Aorta (tissue), 5 donors: ENCODE measurements at regions not wholly inside any gene's neighbourhood (a gene's known extent, or its start where the extent isn't known, plus 50 kb on each side); places are given as distances from the start of the nearest gene placed in this dataset.

Source experiments
- ATAC-seq: fragments of 200-7000 bp; cut with Tn5 transposase; one replicate; pipeline ENCODE4 v1.9.1; 2022; ENCODE audit warnings: moderate library complexity; ENCODE audit not compliant: low FRiP score
- DNase-seq, 2 donors: peaks; one replicate each; pipeline ENCODE4 v3.0.0-alpha.2; 2020
- H3K27ac ChIP-seq, 2 donors: one replicate each; pipeline ENCODE4 v1.5.1; 2013; ENCODE audit warnings: low read length in 2 of 2, mild to moderate bottlenecking in 2 of 2, moderate library complexity in 2 of 2, control low read depth in 1 of 2, inconsistent platforms in 1 of 2, low read depth in 1 of 2
- H3K27me3 ChIP-seq, 2 donors: one replicate each; pipeline ENCODE4 v1.6.1; 2013; ENCODE audit warnings: control low read depth in 1 of 2, low read length in 1 of 2, mild to moderate bottlenecking in 1 of 2, moderate library complexity in 1 of 2; ENCODE audit not compliant: insufficient read depth in 2 of 2, control insufficient read depth in 1 of 2
- H3K36me3 ChIP-seq, 2 donors: one replicate each; pipeline ENCODE4 v1.6.1; 2013; ENCODE audit warnings: control low read depth in 1 of 2, low read length in 1 of 2, mild to moderate bottlenecking in 1 of 2; ENCODE audit not compliant: insufficient read depth in 2 of 2, control insufficient read depth in 1 of 2
- H3K4me1 ChIP-seq, 2 donors: one replicate each; pipeline ENCODE4 v1.6.1; 2013; ENCODE audit warnings: low read length in 2 of 2, control low read depth in 1 of 2, mild to moderate bottlenecking in 1 of 2, moderate library complexity in 1 of 2; ENCODE audit not compliant: insufficient read depth in 2 of 2, control insufficient read depth in 1 of 2
- H3K4me3 ChIP-seq, 2 donors: one replicate each; pipeline ENCODE4 v1.5.1; 2013; ENCODE audit warnings: low read length in 2 of 2, control low read depth in 1 of 2, mild to moderate bottlenecking in 1 of 2
- H3K9me3 ChIP-seq: one replicate; pipeline ENCODE4 v1.6.1; 2013; ENCODE audit warnings: mild to moderate bottlenecking, low read length; ENCODE audit not compliant: control insufficient read depth
- WGBS, 2 donors: extraction: QIAGEN DNeasy Blood & Tissue Kit; methylation state at CpG; one replicate each; pipeline ENCODE4 v1.1.7; 2013; 5-methylcytosine and 5-hydroxymethylcytosine counted together
- intact Hi-C, 2 donors: fragments of 100-400 bp; cut with DNase I; formaldehyde crosslinking; loops; one replicate each; pipeline versions ENCODE4 v1.14.2 to v1.15.0; 2022
- donor health status: healthy with polysubstance abuse.
- donor health status: Bipolar disorder and iron deficiency.
- donor health status: DM: no; HTN: no; CAD: no.
- donor health status: DM: no; HTN: no; CAD: no.
- donor health status: DM: yes; HTN: yes; CAD: no.

GRCh38 chr9:7394002-7394774 is 405.4 kb downstream of the DMAC1 start:
- H3K27me3 ChIP-seq, result no peaks in the 10 kb centered on the region
- WGBS, 2 donors, result 87 to 89% methylated on average over 8 of the region's 8 CpGs
- H3K36me3 ChIP-seq, result no peaks in the 10 kb centered on the region
- H3K4me1 ChIP-seq, result no peaks in the 10 kb centered on the region
- H3K9me3 ChIP-seq, result peaks cover 1% of the 10 kb centered on the region
- intact Hi-C loops, result no loop called here
- no peak for DNase-seq
- H3K27ac ChIP-seq, result no peak overlapping the region
- no peak for ATAC-seq
- H3K4me3 ChIP-seq, result no peak overlapping the region

DNA sequence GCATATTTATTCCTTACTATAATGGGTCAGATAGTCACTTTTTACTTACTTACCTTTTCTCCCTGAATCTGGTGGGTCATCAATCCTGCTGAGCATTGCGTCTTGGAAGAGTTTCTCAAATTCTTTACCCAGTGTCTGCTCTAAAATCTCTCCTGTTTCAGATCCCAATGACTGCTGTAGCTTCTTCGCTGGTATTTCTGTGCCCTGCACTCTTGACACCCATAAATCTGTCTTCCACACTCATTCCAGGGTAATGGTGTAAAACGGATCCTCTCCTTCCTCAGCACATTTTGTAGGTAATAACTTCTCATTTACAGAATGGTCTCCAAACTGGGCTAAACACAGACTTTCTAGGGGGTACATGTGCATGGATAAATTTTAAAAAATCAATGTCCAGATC is 407.4 kb downstream of the DMAC1 start:
- no peak overlapping the region for H3K27ac ChIP-seq
- no peaks in the 10 kb centered on the region for H3K4me1 ChIP-seq
- intact Hi-C loops, result no loop called here
- peaks cover 1% of the 10 kb centered on the region for H3K9me3 ChIP-seq
- no peak for ATAC-seq
- no peak overlapping the region for H3K4me3 ChIP-seq
- H3K27me3 ChIP-seq, result no peaks in the 10 kb centered on the region
- WGBS, 2 donors, result 89 to 94% methylated on average over 3 of the region's 3 CpGs
- DNase-seq, result no peak
- no peaks in the 10 kb centered on the region for H3K36me3 ChIP-seq

DNA sequence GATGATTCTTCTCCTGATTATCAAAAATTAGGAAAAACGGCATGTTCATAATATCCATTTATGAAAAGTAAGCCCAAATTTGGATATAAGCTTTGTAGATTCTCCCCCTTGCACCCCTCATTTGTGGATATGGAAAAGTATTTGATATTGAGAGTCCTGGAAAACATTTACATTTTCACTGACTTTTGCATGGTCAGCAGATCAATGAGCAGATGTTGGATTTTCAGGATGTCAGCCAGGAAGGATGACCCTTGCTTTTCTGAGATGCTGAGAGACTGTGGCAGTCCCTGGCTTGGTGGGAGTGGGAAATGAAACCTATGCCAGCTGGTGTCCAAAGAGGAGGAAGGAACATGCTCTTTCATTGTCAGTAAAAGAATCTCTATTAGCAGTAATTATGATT is 410.8 kb downstream of the DMAC1 start:
- H3K27ac ChIP-seq, result no peak overlapping the region
- ATAC-seq, result no peak

GRCh38 chr9:7387840-7388239 is 411.7 kb downstream of the DMAC1 start:
- H3K4me1 ChIP-seq, result no peaks in the 10 kb centered on the region
- no peak overlapping the region for H3K27ac ChIP-seq
- H3K27me3 ChIP-seq, result peaks cover 0 to 1% of the 10 kb centered on the region in 2 donors
- H3K36me3 ChIP-seq, result no peaks in the 10 kb centered on the region
- intact Hi-C loops, result no loop called here
- no peaks in the 10 kb centered on the region for H3K9me3 ChIP-seq
- H3K4me3 ChIP-seq, result no peak overlapping the region
- ATAC-seq (no peak), DNase-seq (no peak)
- WGBS, 2 donors, result 33 to 60% methylated on average over 5 of the region's 5 CpGs

More for the DNA sequence above, 410.8 kb downstream of the DMAC1 start:
- H3K36me3 ChIP-seq, result no peaks in the 10 kb centered on the region
- no peaks in the 10 kb centered on the region for H3K27me3 ChIP-seq
- 96 to 97% methylated on average over 1 of the region's 1 CpG for WGBS, 2 donors
- H3K9me3 ChIP-seq, result no peaks in the 10 kb centered on the region
- intact Hi-C loops, result no loop called here
- DNase-seq, result no peak
- no peaks in the 10 kb centered on the region for H3K4me1 ChIP-seq
- no peak overlapping the region for H3K4me3 ChIP-seq

DNA sequence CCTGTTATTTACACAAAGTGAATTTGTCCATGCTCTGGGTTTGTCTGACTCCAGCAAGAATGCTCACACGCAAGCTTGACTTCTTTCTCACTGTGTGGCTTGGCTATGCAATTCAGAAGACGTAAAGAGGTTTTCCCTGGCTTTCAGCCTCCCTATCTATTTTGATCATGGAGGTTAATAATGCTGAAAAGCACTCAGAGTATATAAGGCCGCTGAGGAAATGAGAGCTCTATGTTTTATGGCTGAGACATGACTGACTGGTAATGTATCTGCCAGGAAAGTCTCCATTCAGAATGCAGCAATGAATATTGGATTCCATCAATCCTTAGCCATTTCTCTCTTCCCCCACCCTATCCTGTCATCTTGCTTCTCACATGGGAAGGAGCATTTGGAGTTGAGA is 417.3 kb downstream of the DMAC1 start:
- DNase-seq (no peak), ATAC-seq (no peak)
- Histone ChIP-seq H3K4me1 (no peaks in the 10 kb centered on the region), H3K27me3 (peaks cover 0 to 1% of the 10 kb centered on the region in 2 donors), H3K36me3 (no peaks in the 10 kb centered on the region), H3K9me3 (no peaks in the 10 kb centered on the region), H3K4me3 (no peak overlapping the region), H3K27ac (no peak overlapping the region)
- intact Hi-C loops, result no loop called here
- WGBS, 2 donors, result 79 to 85% methylated on average over 3 of the region's 3 CpGs

DNA sequence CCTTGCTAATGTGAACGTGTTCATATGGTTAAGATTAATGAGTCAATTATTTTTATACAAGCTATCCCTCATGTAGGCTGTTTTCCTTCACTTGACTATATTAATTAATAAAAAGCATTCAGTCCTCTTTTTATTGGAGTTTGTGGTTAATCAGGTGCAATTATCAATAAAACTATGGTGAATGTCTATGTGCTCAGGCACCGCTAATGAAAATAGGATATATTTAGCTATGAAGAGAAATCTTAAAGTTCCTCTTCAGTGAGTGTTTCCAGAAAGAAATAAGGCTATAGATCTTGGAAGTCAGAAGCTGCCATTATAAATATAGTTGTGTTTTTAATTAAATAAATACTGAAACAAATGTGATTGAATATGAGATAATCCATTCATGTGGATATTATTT is 422.1 kb downstream of the DMAC1 start:
- DNase-seq (no peak), ATAC-seq (no peak)
- Histone ChIP-seq H3K27ac (no peak overlapping the region), H3K9me3 (peaks cover 2% of the 10 kb centered on the region), H3K36me3 (no peaks in the 10 kb centered on the region), H3K4me1 (no peaks in the 10 kb centered on the region), H3K27me3 (no peaks in the 10 kb centered on the region), H3K4me3 (no peak overlapping the region)
- 70 to 81% methylated on average over 2 of the region's 2 CpGs for WGBS, 2 donors
- intact Hi-C loops, result no loop called here

DNA sequence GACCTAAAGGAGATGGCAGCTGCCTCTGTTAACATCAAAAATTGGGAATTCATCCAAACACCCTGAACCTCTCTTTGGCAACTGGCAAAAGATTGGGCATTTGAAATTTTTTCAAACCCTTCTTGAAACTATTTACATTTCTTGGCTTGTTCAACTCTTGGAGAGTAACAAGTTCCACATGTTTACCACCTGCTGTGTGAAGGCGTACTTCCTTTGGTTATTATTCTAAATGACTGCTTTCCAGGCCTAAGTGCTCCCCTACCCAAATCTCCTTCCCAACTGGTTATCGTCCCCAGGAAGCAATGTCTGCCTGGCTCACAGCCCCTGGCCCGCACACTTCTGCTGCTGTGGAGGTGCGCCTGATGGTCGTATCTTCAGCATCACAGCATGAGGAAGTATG is 422.7 kb downstream of the DMAC1 start:
- Histone ChIP-seq H3K36me3 (no peaks in the 10 kb centered on the region), H3K4me1 (no peaks in the 10 kb centered on the region), H3K27me3 (no peaks in the 10 kb centered on the region), H3K4me3 (no peak overlapping the region), H3K9me3 (peaks cover 2% of the 10 kb centered on the region), H3K27ac (no peak overlapping the region)
- intact Hi-C loops, result no loop called here
- WGBS, 2 donors, result 87 to 89% methylated on average over 5 of the region's 5 CpGs
- ATAC-seq, result no peak
- DNase-seq, result no peak

DNA sequence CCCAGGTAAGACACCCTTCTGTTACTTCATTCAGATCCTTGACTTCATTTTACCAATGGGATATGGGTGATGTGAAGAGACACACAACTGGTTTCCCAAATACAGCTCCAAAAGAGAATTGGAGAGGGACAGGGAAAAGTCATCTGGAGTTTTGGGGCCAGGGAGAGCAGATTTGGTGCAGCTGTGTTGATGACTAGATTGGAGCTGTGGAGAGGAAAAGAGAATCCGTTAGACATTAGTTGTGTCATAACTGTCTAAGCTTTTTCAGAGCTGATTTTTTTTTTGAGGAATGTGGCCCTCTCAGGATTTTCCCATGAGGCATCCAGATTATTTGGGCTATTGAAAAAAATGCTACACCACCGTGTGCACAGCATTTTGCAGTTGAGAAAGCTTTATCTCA is 423.4 kb downstream of the DMAC1 start:
- Histone ChIP-seq H3K27ac (no peak overlapping the region), H3K4me3 (no peak overlapping the region), H3K27me3 (no peaks in the 10 kb centered on the region), H3K9me3 (peaks cover 2% of the 10 kb centered on the region), H3K36me3 (no peaks in the 10 kb centered on the region), H3K4me1 (peaks cover 0 to 1% of the 10 kb centered on the region in 2 donors)
- intact Hi-C loops, result no loop called here
- no peak for ATAC-seq
- DNase-seq, result no peak
- 80 to 89% methylated on average over 2 of the region's 2 CpGs for WGBS, 2 donors

- H3K27ac ChIP-seq, result no peak overlapping the region
- intact Hi-C loops, result no loop called here
- H3K4me1 ChIP-seq, result peaks cover 0 to 1% of the 10 kb centered on the region in 2 donors
- peaks cover 2% of the 10 kb centered on the region for H3K9me3 ChIP-seq
- ATAC-seq, result no peak
- DNase-seq, result no peak
- H3K36me3 ChIP-seq, result no peaks in the 10 kb centered on the region
- WGBS, 2 donors, result 69 to 70% methylated on average over 5 of the region's 5 CpGs
- no peaks in the 10 kb centered on the region for H3K27me3 ChIP-seq
- H3K4me3 ChIP-seq, result no peak overlapping the region
These were observed 424.5 kb downstream of the DMAC1 start for GRCh38 chr9:7375013-7375511.
